CD8-positive, alpha-beta memory T cell (primary cell): ENCODE measurements at regions not wholly inside any gene's neighbourhood (a gene's known extent, or its start where the extent isn't known, plus 50 kb on each side); places are given as distances from the start of the nearest gene placed in this dataset.

Experiments used
- CTCF ChIA-PET: fragments of 350-600 bp; sonication (Branson Sonifier 250); formaldehyde crosslinking; loops from one replicate; lab custom pipeline; 2021; ENCODE audit warnings: antibody characterized with exemption; lab: Charles Lee
- POLR2A ChIA-PET: fragments of 350-600 bp; sonication (Branson Sonifier 250); formaldehyde crosslinking; loops from one replicate; lab custom pipeline; 2021; ENCODE audit warnings: antibody characterized with exemption; lab: Charles Lee
- DNase-seq, 5 donors: peaks; one replicate each; pipeline versions ENCODE4 v3.0.0 to v3.0.0-alpha.2; 2020 to 2022; ENCODE audit warnings: mixed read lengths in 1 of 5
- H3K27ac ChIP-seq: one replicate; pipeline ENCODE4 v1.7.0; 2013; ENCODE audit warnings: low read depth, mild to moderate bottlenecking, low read length, moderate library complexity
- H3K27me3 ChIP-seq: 2 replicates; pipeline ENCODE4 v1.7.0; 2013; ENCODE audit warnings: low read length, mild to moderate bottlenecking; ENCODE audit not compliant: insufficient read depth, poor library complexity, severe bottlenecking
- H3K36me3 ChIP-seq: 2 replicates; pipeline ENCODE4 v1.7.0; 2013; ENCODE audit warnings: mild to moderate bottlenecking, low read length, moderate library complexity; ENCODE audit not compliant: insufficient read depth
- H3K4me1 ChIP-seq: 2 replicates; pipeline ENCODE4 v1.7.0; 2013; ENCODE audit warnings: mild to moderate bottlenecking, low read length, moderate library complexity; ENCODE audit not compliant: insufficient read depth
- H3K4me3 ChIP-seq: 2 replicates; pipeline ENCODE4 v1.7.0; 2013; ENCODE audit warnings: mild to moderate bottlenecking, low read length
- H3K9me3 ChIP-seq: 2 replicates; pipeline ENCODE4 v1.7.0; 2013; ENCODE audit warnings: mild to moderate bottlenecking, low read length
- H3K27ac Mint-ChIP-seq, 8 donors: one replicate each; pipeline ENCODE4 v1.8.0; 2020 to 2021; ENCODE audit warnings: mixed read lengths in 8 of 8, mild to moderate bottlenecking in 6 of 8, inconsistent platforms in 3 of 8, moderate library complexity in 3 of 8
- H3K27me3 Mint-ChIP-seq, 2 donors: one replicate each; pipeline ENCODE4 v1.8.0; 2020 to 2021; ENCODE audit warnings: mixed read lengths in 2 of 2, mild to moderate bottlenecking in 1 of 2, moderate library complexity in 1 of 2
- H3K36me3 Mint-ChIP-seq, 3 donors: one replicate each; pipeline ENCODE4 v1.8.0; 2020 to 2021; ENCODE audit warnings: mixed read lengths in 3 of 3, inconsistent platforms in 1 of 3, mild to moderate bottlenecking in 1 of 3
- H3K4me1 Mint-ChIP-seq, 3 donors: one replicate each; pipeline ENCODE4 v1.8.0; 2020 to 2021; ENCODE audit warnings: mixed read lengths in 3 of 3, inconsistent platforms in 1 of 3, mild to moderate bottlenecking in 1 of 3
- H3K4me3 Mint-ChIP-seq, 7 donors: one replicate each; pipeline ENCODE4 v1.8.0; 2020 to 2021; ENCODE audit warnings: mixed read lengths in 7 of 7, mild to moderate bottlenecking in 6 of 7, moderate library complexity in 4 of 7, inconsistent platforms in 2 of 7
- H3K9me3 Mint-ChIP-seq, 5 donors: one replicate each; pipeline ENCODE4 v1.8.0; 2020 to 2022; ENCODE audit warnings: mixed read lengths in 5 of 5, mild to moderate bottlenecking in 3 of 5, moderate library complexity in 2 of 5, inconsistent platforms in 1 of 5

DNA sequence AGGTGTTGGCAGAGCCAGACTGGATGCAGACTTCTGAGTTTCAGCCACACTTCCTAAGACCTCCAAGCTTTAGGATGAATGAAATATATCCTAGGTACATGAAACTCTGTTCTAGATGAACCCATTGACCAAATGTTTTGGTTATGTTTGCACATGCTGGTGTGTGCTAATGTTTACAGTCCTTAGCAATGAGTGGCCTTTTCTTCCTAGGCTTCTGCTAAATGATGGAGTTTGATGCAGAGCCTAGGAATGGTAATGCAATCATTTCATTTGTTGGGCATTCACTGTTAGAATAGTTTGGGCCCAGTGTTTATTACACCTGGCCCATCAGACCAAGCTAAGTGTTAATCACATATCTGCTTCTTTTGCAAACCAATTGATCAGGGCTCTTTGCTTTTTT is 464.7 kb downstream of the MEIS1 start:
- Histone ChIP-seq H3K27me3 (no peaks in the 10 kb centered on the region), H3K36me3 (no peaks in the 10 kb centered on the region), H3K4me1 (no peaks in the 10 kb centered on the region), H3K27ac (no peak overlapping the region), H3K4me3 (no peak overlapping the region), H3K9me3 (no peaks in the 10 kb centered on the region)
- CTCF ChIA-PET = no interaction called here
- Mint-ChIP-seq H3K4me3 (no peak overlapping the region), H3K27ac (no peak overlapping the region), H3K9me3 (peaks cover 2 to 10% (median 4%) of the 10 kb centered on the region in 5 donors), H3K4me1 (no peaks in the 10 kb centered on the region), H3K27me3 (no peaks in the 10 kb centered on the region), H3K36me3 (no peaks in the 10 kb centered on the region)
- no peak for DNase-seq
- POLR2A ChIA-PET = no interaction called here

DNA sequence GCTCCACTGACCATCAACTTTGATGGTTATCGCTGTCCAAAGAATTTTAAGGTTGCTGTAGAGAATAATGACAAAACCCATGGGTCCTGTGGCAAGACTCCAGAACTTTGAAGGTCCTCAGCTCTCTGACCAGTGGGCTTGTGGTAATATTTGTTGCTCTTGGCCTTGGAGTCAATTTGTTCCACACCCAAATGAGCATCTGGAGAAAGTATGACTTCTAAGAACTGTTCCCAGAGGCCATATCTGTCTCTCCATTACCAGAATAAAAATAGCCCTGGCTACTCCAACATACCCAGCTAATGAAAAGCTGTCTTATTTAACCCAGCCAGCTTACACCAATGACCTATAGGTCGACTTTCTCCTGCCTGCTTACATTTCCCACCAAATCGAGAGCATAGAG is 466.4 kb downstream of the MEIS1 start:
- Histone ChIP-seq H3K4me3 (no peak overlapping the region), H3K36me3 (no peaks in the 10 kb centered on the region), H3K9me3 (no peaks in the 10 kb centered on the region), H3K27me3 (no peaks in the 10 kb centered on the region), H3K4me1 (no peaks in the 10 kb centered on the region), H3K27ac (no peak overlapping the region)
- no peaks in the 10 kb centered on the region for H3K4me1 Mint-ChIP-seq
- no peak overlapping the region for H3K27ac Mint-ChIP-seq
- no peaks in the 10 kb centered on the region for H3K27me3 Mint-ChIP-seq
- CTCF ChIA-PET = no interaction called here
- H3K36me3 Mint-ChIP-seq = no peaks in the 10 kb centered on the region
- peaks cover 0 to 14% (median 4%) of the 10 kb centered on the region in 5 donors for H3K9me3 Mint-ChIP-seq
- H3K4me3 Mint-ChIP-seq = no peak overlapping the region
- no peak for DNase-seq
- POLR2A ChIA-PET = no interaction called here

DNA sequence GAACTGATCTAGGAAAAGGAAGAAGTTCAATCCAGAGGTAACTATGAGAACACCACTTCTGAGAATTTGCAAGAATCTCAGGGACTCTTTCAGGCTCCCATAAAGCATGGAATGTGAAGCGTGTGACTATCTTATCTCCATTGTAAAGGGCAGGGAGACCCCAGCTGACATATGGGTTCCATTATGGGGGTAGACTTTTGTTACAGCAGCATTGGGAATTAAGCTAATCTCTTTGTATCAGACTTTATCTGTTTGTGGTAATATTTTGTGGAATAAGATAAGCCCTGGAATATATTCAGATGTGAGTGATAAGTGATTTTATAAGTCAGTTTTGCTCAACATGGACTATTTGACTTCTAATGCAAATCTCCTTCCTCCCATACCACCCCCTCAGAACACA is 468.3 kb downstream of the MEIS1 start:
- no peaks in the 10 kb centered on the region for H3K36me3 Mint-ChIP-seq
- Histone ChIP-seq H3K9me3 (no peaks in the 10 kb centered on the region), H3K4me3 (no peak overlapping the region), H3K27me3 (no peaks in the 10 kb centered on the region), H3K4me1 (no peaks in the 10 kb centered on the region), H3K36me3 (no peaks in the 10 kb centered on the region), H3K27ac (no peak overlapping the region)
- DNase-seq = no peak
- no peak overlapping the region for H3K27ac Mint-ChIP-seq
- H3K27me3 Mint-ChIP-seq = no peaks in the 10 kb centered on the region
- ChIA-PET POLR2A (no interaction called here), CTCF (no interaction called here)
- H3K4me3 Mint-ChIP-seq = no peak overlapping the region
- no peaks in the 10 kb centered on the region for H3K4me1 Mint-ChIP-seq
- peaks cover 2 to 14% (median 3%) of the 10 kb centered on the region in 5 donors for H3K9me3 Mint-ChIP-seq

DNA sequence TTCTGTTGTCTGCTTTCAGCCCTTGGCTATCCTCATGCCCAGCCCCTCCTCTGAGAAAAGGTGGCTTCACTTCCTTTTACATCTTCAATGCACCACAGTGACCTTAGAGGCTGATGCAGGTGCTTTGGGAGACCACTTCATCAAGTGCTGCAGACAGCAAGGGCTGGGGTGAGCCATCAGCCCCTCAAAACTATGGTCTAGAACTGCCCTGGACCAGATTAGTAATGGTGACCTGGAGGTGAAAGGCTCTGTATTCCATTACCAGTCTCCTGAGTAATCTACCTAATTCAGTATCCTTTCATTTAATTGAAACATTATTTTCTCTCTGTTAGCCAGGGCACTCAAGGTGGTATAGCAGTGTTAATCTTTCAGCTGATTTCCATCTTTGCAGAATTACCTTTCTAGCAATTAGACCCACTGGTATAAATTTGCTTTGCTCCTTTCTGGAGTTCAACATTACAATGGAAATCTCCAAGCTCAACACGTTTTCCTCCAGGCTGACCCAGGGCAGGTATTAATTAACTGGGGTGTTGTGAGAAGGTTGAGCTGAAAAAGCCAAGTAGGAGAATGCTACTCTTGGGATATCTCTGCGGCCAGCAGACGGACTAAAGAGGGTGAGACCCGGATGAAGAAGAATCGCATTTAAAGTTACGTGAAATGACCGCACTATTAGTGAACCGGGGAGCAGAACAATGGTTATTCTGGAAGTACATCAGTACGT is 469.0 kb downstream of the MEIS1 start:
- H3K4me3 Mint-ChIP-seq = no peak overlapping the region
- H3K27ac Mint-ChIP-seq = no peak overlapping the region
- no peaks in the 10 kb centered on the region for H3K4me1 ChIP-seq
- CTCF ChIA-PET = no interaction called here
- DNase-seq = no peak
- H3K4me3 ChIP-seq = no peak overlapping the region
- H3K4me1 Mint-ChIP-seq = no peaks in the 10 kb centered on the region
- no peak overlapping the region for H3K27ac ChIP-seq
- no peaks in the 10 kb centered on the region for H3K9me3 ChIP-seq
- peaks cover 2 to 14% (median 3%) of the 10 kb centered on the region in 5 donors for H3K9me3 Mint-ChIP-seq
- H3K27me3 Mint-ChIP-seq = no peaks in the 10 kb centered on the region
- H3K36me3 Mint-ChIP-seq = no peaks in the 10 kb centered on the region
- H3K27me3 ChIP-seq = no peaks in the 10 kb centered on the region
- POLR2A ChIA-PET = no interaction called here
- no peaks in the 10 kb centered on the region for H3K36me3 ChIP-seq

DNA sequence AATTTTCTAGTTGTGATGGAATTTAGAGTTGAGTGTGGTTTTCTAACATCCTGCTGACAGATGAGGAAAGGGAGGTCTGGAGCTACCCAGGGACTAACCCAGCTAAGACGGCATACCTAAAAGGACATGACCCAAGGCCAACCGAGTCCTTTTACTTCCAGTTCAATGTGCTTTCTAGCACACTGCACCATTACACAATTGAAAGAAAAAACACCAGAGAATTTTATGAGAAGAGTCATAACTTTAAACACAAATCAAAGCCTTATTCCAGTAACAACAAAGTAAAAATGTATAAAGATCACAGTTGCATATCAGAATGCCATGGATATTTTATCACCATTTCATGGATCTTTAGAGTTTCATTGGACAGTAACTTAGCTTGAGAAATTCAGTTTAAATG is 480.3 kb downstream of the MEIS1 start:
- no peaks in the 10 kb centered on the region for H3K36me3 Mint-ChIP-seq
- H3K27me3 Mint-ChIP-seq = no peaks in the 10 kb centered on the region
- H3K4me1 Mint-ChIP-seq = no peaks in the 10 kb centered on the region
- H3K4me1 ChIP-seq = no peaks in the 10 kb centered on the region
- H3K27me3 ChIP-seq = no peaks in the 10 kb centered on the region
- H3K9me3 ChIP-seq = no peaks in the 10 kb centered on the region
- CTCF ChIA-PET = no interaction called here
- POLR2A ChIA-PET = no interaction called here
- H3K4me3 Mint-ChIP-seq = no peak overlapping the region
- H3K36me3 ChIP-seq = no peaks in the 10 kb centered on the region
- no peak overlapping the region for H3K27ac ChIP-seq
- no peak overlapping the region for H3K27ac Mint-ChIP-seq
- H3K4me3 ChIP-seq = no peak overlapping the region
- H3K9me3 Mint-ChIP-seq = peaks cover 2 to 7% (median 4%) of the 10 kb centered on the region in 5 donors
- DNase-seq = no peak

DNA sequence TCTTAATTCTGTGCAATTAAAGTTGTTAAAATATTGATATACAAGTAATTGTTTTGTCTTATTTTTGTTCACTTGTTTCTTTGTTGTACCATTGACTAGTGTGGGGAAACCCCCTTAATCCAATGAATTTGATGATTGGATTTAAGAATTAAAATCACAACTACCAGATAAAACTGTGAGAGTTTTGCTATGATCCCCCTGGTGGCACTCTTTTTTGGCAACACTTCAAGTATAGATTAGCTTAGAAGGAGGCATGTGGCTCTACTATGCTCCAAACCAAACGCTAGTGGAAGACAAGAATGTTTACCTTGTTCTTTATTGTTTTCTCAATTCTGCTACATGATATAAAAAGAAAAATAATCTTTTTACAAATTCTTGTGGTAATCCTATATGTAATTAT is 477.8 kb upstream of the ETAA1 start:
- Mint-ChIP-seq H3K36me3 (no peaks in the 10 kb centered on the region), H3K27ac (no peak overlapping the region), H3K27me3 (no peaks in the 10 kb centered on the region), H3K4me1 (no peaks in the 10 kb centered on the region), H3K9me3 (peaks cover 0 to 2% (median 0%) of the 10 kb centered on the region in 5 donors), H3K4me3 (no peak overlapping the region)
- ChIA-PET CTCF (no interaction called here), POLR2A (no interaction called here)
- H3K9me3 ChIP-seq = no peaks in the 10 kb centered on the region
- H3K4me3 ChIP-seq = no peak overlapping the region
- no peak for DNase-seq
- H3K4me1 ChIP-seq = no peaks in the 10 kb centered on the region
- no peaks in the 10 kb centered on the region for H3K36me3 ChIP-seq
- H3K27me3 ChIP-seq = no peaks in the 10 kb centered on the region
- H3K27ac ChIP-seq = no peak overlapping the region

DNA sequence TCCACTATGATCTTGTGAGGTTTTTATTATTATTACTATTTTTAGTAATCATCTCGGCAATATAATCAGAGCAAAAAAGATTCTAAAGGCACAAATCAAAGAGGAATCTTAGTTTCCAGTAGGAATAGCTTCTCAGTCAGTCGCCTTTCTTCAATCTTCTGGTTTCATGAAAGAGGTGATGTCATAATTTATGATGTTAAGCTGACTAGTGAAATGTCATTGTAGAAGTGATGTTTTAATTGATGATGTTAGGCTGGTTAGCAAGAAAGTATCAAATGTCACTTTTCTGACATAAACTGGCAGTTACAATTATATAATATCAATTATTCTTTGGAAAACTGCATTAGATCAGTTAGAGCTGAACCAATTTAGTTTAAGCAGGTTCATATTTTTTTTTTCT is 476.7 kb upstream of the ETAA1 start:
- H3K27ac Mint-ChIP-seq = no peak overlapping the region
- POLR2A ChIA-PET = no interaction called here
- no peak overlapping the region for H3K27ac ChIP-seq
- no peak for DNase-seq
- no peaks in the 10 kb centered on the region for H3K36me3 Mint-ChIP-seq
- no peaks in the 10 kb centered on the region for H3K36me3 ChIP-seq
- no peaks in the 10 kb centered on the region for H3K4me1 Mint-ChIP-seq
- H3K4me1 ChIP-seq = no peaks in the 10 kb centered on the region
- no peak overlapping the region for H3K4me3 Mint-ChIP-seq
- H3K9me3 Mint-ChIP-seq = peaks cover 0 to 6% (median 0%) of the 10 kb centered on the region in 5 donors
- H3K27me3 Mint-ChIP-seq = no peaks in the 10 kb centered on the region
- no peaks in the 10 kb centered on the region for H3K9me3 ChIP-seq
- no peak overlapping the region for H3K4me3 ChIP-seq
- no peaks in the 10 kb centered on the region for H3K27me3 ChIP-seq
- CTCF ChIA-PET = no interaction called here

DNA sequence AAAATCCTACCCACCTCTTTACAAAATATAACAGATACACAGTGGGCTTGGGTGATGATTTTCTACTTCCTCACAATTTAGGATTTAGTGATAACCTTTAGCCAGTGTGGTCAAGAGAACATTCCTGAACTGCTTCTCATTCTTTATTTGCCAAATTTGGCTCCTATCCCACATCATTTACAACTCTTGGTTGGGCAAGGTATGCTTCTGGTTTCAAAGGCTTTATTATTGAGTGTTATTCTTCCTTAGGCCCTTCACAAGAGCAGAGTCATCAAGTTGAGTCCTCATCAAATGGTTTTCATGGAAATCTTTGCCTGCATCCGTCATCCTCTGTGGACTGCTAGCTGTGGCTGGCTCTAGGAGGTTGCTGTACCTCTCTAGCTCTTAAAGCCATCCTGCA is 472.0 kb upstream of the ETAA1 start:
- POLR2A ChIA-PET = no interaction called here
- no peaks in the 10 kb centered on the region for H3K36me3 ChIP-seq
- Mint-ChIP-seq H3K27ac (no peak overlapping the region), H3K27me3 (no peaks in the 10 kb centered on the region), H3K4me3 (no peak overlapping the region), H3K36me3 (no peaks in the 10 kb centered on the region), H3K4me1 (no peaks in the 10 kb centered on the region), H3K9me3 (peaks cover 0 to 6% (median 0%) of the 10 kb centered on the region in 5 donors)
- no peak overlapping the region for H3K27ac ChIP-seq
- H3K4me3 ChIP-seq = no peak overlapping the region
- DNase-seq = no peak
- CTCF ChIA-PET = no interaction called here
- H3K9me3 ChIP-seq = no peaks in the 10 kb centered on the region
- no peaks in the 10 kb centered on the region for H3K4me1 ChIP-seq
- no peaks in the 10 kb centered on the region for H3K27me3 ChIP-seq
